Smooth muscle cell (in vitro differentiated cells): ENCODE measurements at regions not wholly inside any gene's neighbourhood (a gene's known extent, or its start where the extent isn't known, plus 50 kb on each side); places are given as distances from the start of the nearest gene placed in this dataset.
"Not testable (repeated sequence)": the region's sequence is repeated elsewhere in the genome, so short reads cannot be mapped to it uniquely, and the experiment has no call there.

Source experiments
- DNase-seq: peaks from one replicate; lab custom pipeline; 2025; ENCODE audit not compliant: unreplicated experiment; lab: John Stamatoyannopoulos, UW
- H2AFZ ChIP-seq: fragments of 200-600 bp; sonication (generic); 2 replicates; pipeline ENCODE4 v1.6.0; 2016; ENCODE audit warnings: antibody characterized with exemption, low read depth, mild to moderate bottlenecking
- H3F3A ChIP-seq: fragments of 200-600 bp; sonication (generic); 2 replicates; pipeline ENCODE4 v1.6.0; 2017; ENCODE audit warnings: antibody characterized with exemption, low read depth
- H3K27ac ChIP-seq: fragments of 200-600 bp; sonication (generic); 2 replicates; pipeline ENCODE4 v1.5.1; 2016; ENCODE audit warnings: low read depth, mild to moderate bottlenecking
- H3K27me3 ChIP-seq: fragments of 200-600 bp; sonication (generic); 2 replicates; pipeline ENCODE4 v1.6.1; 2016; ENCODE audit warnings: low read depth, mild to moderate bottlenecking
- H3K36me3 ChIP-seq: fragments of 200-600 bp; sonication (generic); 2 replicates; pipeline ENCODE4 v1.5.1; 2016; ENCODE audit warnings: low read depth
- H3K4me1 ChIP-seq: fragments of 200-600 bp; sonication (generic); 2 replicates; pipeline ENCODE4 v1.5.1; 2016; ENCODE audit warnings: low read depth
- H3K4me2 ChIP-seq: fragments of 200-600 bp; sonication (generic); 2 replicates; pipeline ENCODE4 v1.6.0; 2016; ENCODE audit warnings: mild to moderate bottlenecking
- H3K4me3 ChIP-seq: fragments of 200-600 bp; sonication (generic); 2 replicates; pipeline ENCODE4 v1.5.1; 2016; ENCODE audit warnings: mild to moderate bottlenecking
- H3K79me2 ChIP-seq: fragments of 200-600 bp; sonication (generic); 2 replicates; pipeline ENCODE4 v1.6.0; 2016; ENCODE audit warnings: low read depth, mild to moderate bottlenecking
- H3K9ac ChIP-seq: fragments of 200-600 bp; sonication (generic); 2 replicates; pipeline ENCODE4 v1.6.0; 2016; ENCODE audit warnings: low read depth
- H3K9me3 ChIP-seq: fragments of 200-600 bp; sonication (generic); replicated peaks from 2 replicates; pipeline ENCODE4 v1.5.1; 2016; ENCODE audit warnings: low read depth
- H4K20me1 ChIP-seq: fragments of 200-600 bp; sonication (generic); 2 replicates; pipeline ENCODE4 v1.6.0; 2016; ENCODE audit warnings: low read depth
- CTCF ChIP-seq: fragments of 200-600 bp; sonication (generic); IDR thresholded peaks from 2 replicates; pipeline ENCODE4 v1.5.1; 2017; ENCODE audit warnings: borderline replicate concordance, mild to moderate bottlenecking, antibody characterized with exemption; ENCODE audit not compliant: insufficient read depth, poor library complexity, severe bottlenecking
- WGBS: methylation state at CpG from one replicate; pipeline ENCODE4 v1.1.7; 2016; ENCODE audit warnings: low lambda C conversion rate; 5-methylcytosine and 5-hydroxymethylcytosine counted together

DNA sequence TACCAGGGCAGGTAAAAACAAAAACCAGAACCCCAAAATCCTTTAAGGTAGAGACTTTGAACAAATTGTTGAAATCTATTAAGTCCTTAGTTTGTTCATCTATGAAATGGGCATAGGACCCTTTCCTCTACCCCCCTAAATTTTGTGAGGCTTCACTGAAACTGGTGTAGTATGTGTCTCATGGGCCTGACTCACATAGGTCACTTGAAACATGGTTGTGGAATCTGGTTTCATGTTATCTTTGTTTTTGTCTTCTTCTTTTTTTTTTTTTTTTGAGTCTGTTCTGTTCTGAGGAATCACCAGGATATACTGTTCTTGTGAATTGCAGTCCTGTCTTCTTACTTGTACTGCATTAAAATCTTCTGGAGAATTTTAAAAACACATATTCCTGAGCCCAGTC is 202.2 kb downstream of the KTN1 start:
- no peak for TF ChIP-seq CTCF
- H4K20me1 ChIP-seq, result no peaks in the 10 kb centered on the region
- DNase-seq, result no peak

DNA sequence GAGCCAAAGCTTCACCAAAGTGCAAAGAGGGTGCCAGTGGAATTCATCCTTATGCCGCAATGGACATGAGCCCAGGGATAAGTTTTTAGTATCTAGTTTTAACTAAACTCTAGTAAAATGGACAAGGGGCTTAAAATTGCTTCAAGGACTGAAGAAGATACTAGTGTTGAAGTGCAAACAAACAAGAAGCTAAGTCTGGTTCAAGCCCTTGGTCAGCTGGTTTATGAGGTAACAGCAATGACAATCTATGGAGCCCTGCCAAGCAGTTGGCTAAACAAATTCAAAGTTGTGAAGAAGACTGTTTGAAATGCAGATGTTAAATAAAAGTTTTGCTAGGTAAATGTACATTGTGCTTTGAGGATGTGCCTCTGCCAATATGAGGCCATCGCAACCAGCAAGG is 209.4 kb downstream of the KTN1 start:
- Histone ChIP-seq H3K9ac (no peak overlapping the region), H4K20me1 (no peaks in the 10 kb centered on the region), H3K9me3 (no peaks in the 10 kb centered on the region), H3F3A (no peaks in the 10 kb centered on the region), H3K27ac (no peak overlapping the region), H3K4me1 (no peaks in the 10 kb centered on the region), H3K4me2 (no peak overlapping the region), H2AFZ (no peak overlapping the region), H3K4me3 (no peak overlapping the region), H3K79me2 (no peaks in the 10 kb centered on the region), H3K36me3 (no peaks in the 10 kb centered on the region), H3K27me3 (peaks cover 6% of the 10 kb centered on the region)
- TF ChIP-seq CTCF, result no peak
- DNase-seq, result no peak
- 67% methylated on average over 2 of the region's 2 CpGs for WGBS

More for the DNA sequence above, 202.2 kb downstream of the KTN1 start:
- Histone ChIP-seq H3K9me3 (no peaks in the 10 kb centered on the region), H3K27me3 (peaks cover 5% of the 10 kb centered on the region), H3K9ac (no peak overlapping the region), H3K4me1 (no peaks in the 10 kb centered on the region), H2AFZ (no peak overlapping the region), H3K4me3 (no peak overlapping the region), H3F3A (no peaks in the 10 kb centered on the region), H3K36me3 (no peaks in the 10 kb centered on the region), H3K79me2 (no peaks in the 10 kb centered on the region), H3K27ac (no peak overlapping the region), H3K4me2 (no peak overlapping the region)

DNA sequence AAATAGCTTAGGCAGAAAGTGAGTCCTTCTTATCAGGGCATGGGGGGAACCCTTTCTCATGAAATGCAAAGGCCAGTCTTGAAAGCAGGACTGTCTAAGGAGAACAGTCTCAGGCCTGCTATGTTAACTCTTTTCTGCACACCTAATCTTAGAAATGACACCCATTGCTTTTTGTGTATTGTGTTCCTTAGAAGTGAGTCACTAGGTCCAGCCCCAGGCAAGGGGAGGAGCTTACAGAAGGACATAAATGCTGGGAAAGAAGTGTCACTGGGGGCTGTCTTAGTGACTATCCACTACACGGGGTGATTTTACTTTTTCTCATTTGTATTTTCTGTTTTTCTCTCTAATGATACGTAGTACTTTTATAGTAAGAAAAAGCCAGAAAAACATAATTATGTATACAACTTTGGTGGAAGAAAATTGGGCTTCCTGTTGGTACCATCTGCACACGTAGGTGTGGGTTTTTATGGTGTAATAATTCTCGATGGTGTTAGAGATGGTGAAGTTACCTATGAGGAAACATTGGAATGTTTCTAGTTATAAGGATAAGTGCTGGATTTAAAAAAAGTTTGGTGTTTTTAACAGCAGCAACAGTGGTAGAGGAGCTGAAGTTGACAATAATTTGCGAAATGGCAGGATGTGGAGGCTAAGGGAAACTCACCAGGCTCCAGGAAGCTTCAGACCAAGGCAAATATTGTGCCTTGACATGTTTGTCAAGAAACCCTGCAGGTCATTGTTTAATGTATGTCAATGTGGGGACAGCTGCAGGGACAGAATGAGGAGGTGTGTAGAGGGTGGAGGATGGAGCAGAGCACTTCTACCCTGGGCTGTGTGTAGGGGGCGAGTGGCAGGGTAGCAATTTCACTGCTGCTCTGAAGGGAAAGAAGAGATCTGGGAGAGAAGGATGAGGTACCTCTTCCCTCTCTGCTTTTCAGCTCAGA is 214.9 kb downstream of the KTN1 start:
- Histone ChIP-seq H3K9ac (no peak overlapping the region), H3K27me3 (no peaks in the 10 kb centered on the region), H3K4me1 (no peaks in the 10 kb centered on the region), H3K79me2 (no peaks in the 10 kb centered on the region), H4K20me1 (no peaks in the 10 kb centered on the region), H3K9me3 (no peaks in the 10 kb centered on the region), H3K4me2 (no peak overlapping the region), H2AFZ (no peak overlapping the region), H3K36me3 (no peaks in the 10 kb centered on the region), H3K27ac (no peak overlapping the region), H3K4me3 (no peak overlapping the region), H3F3A (no peaks in the 10 kb centered on the region)
- DNase-seq, result no peak
- no peak for TF ChIP-seq CTCF
- 82% methylated on average over 6 of the region's 6 CpGs for WGBS

- not testable (repeated sequence) for H3K4me2 ChIP-seq, H2AFZ ChIP-seq, H4K20me1 ChIP-seq, H3K9ac ChIP-seq, H3K79me2 ChIP-seq, H3F3A ChIP-seq, DNase-seq, H3K36me3 ChIP-seq, H3K27ac ChIP-seq, H3K4me3 ChIP-seq, H3K9me3 ChIP-seq, H3K4me1 ChIP-seq, H3K27me3 ChIP-seq
- WGBS, result 71% methylated on average over 3 of the region's 3 CpGs
Measured at GRCh38 chr14:55796513-55796912, 216.5 kb downstream of the KTN1 start.
